ENCODE measurements at regions not wholly inside any gene's neighbourhood (a gene's known extent, or its start where the extent isn't known, plus 50 kb on each side); places are given as distances from the start of the nearest gene placed in this dataset.

- no peak for TF ChIP-seq EP300 (IDR thresholded peaks at IDR 0.05)
- Histone ChIP-seq H3K36me3 (no peaks in the 10 kb centered on the region), H3K4me3 (no peak overlapping the region), H3K9me3 (no peaks in the 10 kb centered on the region), H3K27ac (no peak overlapping the region), H3K4me1 (ENCODE audit: insufficient read depth) (peaks cover 16% of the 10 kb centered on the region), H3K27me3 (no peaks in the 10 kb centered on the region)
- DNase-seq: peak in 1 of 5 donors; percentile 23
- intact Hi-C loops (cut with DNase I): no loop called here
- 91 to 93% (median 92%) methylated on average over 26 to 27 of the region's 27 CpGs for WGBS, 3 donors
Measured at GRCh38 chr2:120985997-120986651, 250.5 kb downstream of the GLI2 start.

- Histone ChIP-seq H3K27me3 (no peaks in the 10 kb centered on the region), H3K36me3 (no peaks in the 10 kb centered on the region), H3K4me3 (no peak overlapping the region), H3K4me1 (ENCODE audit: insufficient read depth) (peaks cover 16% of the 10 kb centered on the region), H3K27ac (peak overlapping the region in 1 of 2 donors; percentile 72), H3K9me3 (no peaks in the 10 kb centered on the region)
- intact Hi-C loops (cut with DNase I): no loop called here
- DNase-seq: no peak
- WGBS, 3 donors: 86 to 94% (median 88%) methylated on average over 9 of the region's 9 CpGs
- TF ChIP-seq EP300 (IDR thresholded peaks at IDR 0.05) (no peak), POLR2A (IDR thresholded peaks at IDR 0.05) (no peak), CTCF (IDR thresholded peaks at IDR 0.05) (no peak)
Measured at GRCh38 chr2:120986898-120987650, 251.4 kb downstream of the GLI2 start.

- H3K36me3 ChIP-seq: no peaks in the 10 kb centered on the region
- TF ChIP-seq EP300 (IDR thresholded peaks at IDR 0.05): no peak
- TF ChIP-seq CTCF (IDR thresholded peaks at IDR 0.05): no peak
- no peak for TF ChIP-seq POLR2A (IDR thresholded peaks at IDR 0.05)
- H3K4me3 ChIP-seq: no peak overlapping the region
- H3K27me3 ChIP-seq: no peaks in the 10 kb centered on the region
- H3K4me1 ChIP-seq (ENCODE audit: insufficient read depth): peaks cover 15% of the 10 kb centered on the region
- intact Hi-C loops (cut with DNase I): no loop called here
- H3K9me3 ChIP-seq: no peaks in the 10 kb centered on the region
- H3K27ac ChIP-seq: peak overlapping the region in 1 of 2 donors; percentile 72
- WGBS, 3 donors: 81 to 90% (median 85%) methylated on average over 68 of the region's 68 CpGs
- peak; percentile 66 to 82 (median 77) for DNase-seq
Measured at GRCh38 chr2:120988051-120988699, 252.5 kb downstream of the GLI2 start.

GRCh38 chr2:120988700-120989511 lies 253.2 kb downstream of the GLI2 start:
- Histone ChIP-seq H3K4me1 (ENCODE audit: insufficient read depth) (peaks cover 11% of the 10 kb centered on the region), H3K27me3 (no peaks in the 10 kb centered on the region), H3K9me3 (no peaks in the 10 kb centered on the region), H3K4me3 (no peak overlapping the region), H3K36me3 (no peaks in the 10 kb centered on the region), H3K27ac (no peak overlapping the region)
- intact Hi-C loops (cut with DNase I): no loop called here
- DNase-seq: peak in 1 of 5 donors; percentile 10
- 94 to 95% (median 95%) methylated on average over 59 to 74 of the region's 74 CpGs for WGBS, 3 donors
- TF ChIP-seq CTCF (IDR thresholded peaks at IDR 0.05): no peak
- no peak for TF ChIP-seq EP300 (IDR thresholded peaks at IDR 0.05)
- TF ChIP-seq POLR2A (IDR thresholded peaks at IDR 0.05): no peak

Data from ovary (tissue), 7 donors.